Superior temporal gyrus (tissue), 1 donor: ENCODE measurements at regions not wholly inside any gene's neighbourhood (a gene's known extent, or its start where the extent isn't known, plus 50 kb on each side); places are given as distances from the start of the nearest gene placed in this dataset.

Experiments used
- DNase-seq: peaks from one replicate; pipeline ENCODE4 v3.0.0-alpha.2; 2016; ENCODE audit errors: extremely low spot score

DNA sequence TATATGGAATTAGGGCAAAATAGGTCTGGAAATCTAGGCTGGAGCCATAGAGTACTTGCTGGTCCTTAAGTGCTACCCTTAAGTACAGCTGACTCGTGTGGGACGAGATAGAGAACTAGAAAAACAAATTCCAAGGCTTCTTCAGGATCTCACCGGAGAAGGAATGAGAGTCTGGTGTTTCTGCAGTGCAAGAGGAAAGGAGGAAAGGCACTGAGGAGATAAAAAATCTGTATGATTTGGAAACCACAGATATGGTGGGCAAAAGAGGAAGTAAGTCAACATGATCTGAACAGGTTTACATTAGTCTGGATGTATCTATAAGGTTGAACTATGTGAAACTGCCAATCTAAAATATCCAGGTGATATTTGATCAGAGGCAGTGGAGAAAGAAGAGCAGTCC, 134.4 kb upstream of the SOX5 start:
- DNase-seq: no peak

DNA sequence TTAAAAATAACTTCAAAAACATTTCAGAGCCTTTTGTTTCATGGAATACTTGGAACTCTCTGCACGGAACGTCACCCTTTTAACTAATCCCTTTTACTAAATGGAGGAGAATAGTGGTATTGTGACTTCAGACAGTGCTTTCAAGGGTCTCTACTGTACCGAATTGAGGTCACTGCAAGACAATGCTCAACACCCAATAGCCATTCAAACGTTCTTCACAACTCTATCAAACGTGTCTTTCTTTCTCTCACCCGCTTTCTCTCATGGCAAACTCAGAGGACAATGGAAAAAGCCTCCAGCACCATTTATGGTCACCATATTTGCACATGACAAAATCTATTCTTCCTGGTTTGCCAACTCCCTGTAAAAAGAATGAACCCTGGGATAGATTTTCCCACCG, 132.1 kb upstream of the SOX5 start:
- no peak for DNase-seq

DNA sequence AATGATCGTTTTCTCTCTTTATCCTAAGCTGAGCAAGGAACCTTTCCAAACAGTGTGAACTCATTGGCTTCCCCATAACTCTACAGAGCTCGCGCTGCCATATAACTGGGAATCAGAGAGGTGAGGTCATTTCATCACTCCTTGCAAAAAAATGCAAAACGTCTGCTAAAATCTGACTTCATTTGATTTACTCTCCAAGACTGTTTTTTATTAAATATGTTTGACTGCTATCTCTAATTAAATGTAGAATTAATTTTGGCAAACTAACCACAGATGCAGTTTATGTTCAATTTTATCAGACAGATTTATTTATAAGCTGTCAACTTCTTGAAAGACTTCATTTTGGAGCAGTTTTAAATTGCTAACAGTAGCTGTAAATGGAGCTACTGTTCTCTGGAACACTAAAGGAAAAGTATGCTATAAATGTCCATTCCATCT, 131.6 kb upstream of the SOX5 start:
- DNase-seq: no peak

- no peak for DNase-seq
Measured at GRCh38 chr12:24080465-24080864, 131.0 kb upstream of the SOX5 start.

- DNase-seq: no peak
Measured at GRCh38 chr12:24079083-24079482, 129.6 kb upstream of the SOX5 start.

DNA sequence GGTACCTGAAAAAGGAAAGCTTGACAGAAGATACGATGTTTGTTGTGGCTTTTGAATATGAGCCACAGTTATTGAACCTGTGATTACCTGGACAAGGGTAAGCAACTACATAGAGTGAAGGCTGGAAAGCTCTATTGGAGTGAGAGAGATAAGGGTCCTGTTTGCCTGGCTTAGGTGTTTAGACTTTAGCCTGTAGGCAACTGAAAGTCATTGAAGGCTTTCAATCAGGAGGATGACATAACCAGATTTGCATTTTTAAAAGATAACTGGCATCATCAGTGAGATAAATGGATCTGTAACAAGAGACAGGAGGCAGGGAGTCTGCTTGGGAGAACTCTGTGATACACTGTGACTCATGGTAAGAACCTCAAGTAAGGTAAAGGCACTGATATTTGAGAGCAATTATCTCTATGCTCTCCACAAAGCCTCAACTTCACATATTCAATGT, 128.9 kb upstream of the SOX5 start:
- no peak for DNase-seq

DNA sequence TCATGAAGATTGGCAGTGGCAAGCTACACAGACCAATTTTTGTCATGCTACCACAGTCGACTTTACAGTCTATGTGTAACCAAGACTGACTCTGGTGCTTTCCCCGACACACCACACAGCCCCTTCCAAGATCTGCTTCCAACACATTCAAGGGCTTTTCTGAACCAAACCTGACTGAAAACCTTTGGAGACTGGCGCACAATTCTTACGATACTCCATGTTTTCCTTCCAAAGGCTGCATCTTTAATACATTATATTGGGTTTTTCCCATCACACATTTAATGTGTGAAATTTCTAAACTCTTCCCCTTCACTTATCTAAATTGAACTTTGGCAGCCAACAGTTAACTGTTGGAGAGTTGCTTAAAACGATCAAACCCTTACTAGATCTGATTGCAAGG, 127.7 kb upstream of the SOX5 start:
- DNase-seq: no peak

DNA sequence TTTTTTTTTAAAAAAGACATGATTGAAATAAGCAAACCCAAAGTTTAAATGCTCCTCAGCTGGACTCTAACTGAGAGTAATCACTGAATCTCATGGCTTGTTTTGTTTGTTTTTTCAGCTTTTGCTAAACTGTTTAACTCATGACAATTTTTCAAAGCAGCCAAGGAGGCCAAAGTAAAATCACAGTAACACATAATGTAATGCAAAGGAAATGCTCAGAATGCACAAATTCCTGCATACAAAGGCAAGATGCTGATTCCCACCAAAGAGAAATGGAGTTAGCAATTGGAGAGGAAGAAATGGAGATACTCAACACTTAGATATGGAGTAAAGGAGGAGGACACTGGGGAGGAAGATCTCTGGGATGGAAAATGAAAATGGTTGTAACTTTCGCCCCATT, 126.2 kb upstream of the SOX5 start:
- no peak for DNase-seq

- DNase-seq: no peak
Measured at GRCh38 chr12:24073170-24073810, 123.8 kb upstream of the SOX5 start.

- no peak for DNase-seq
Measured at GRCh38 chr12:24072302-24072701, 122.8 kb upstream of the SOX5 start.

DNA sequence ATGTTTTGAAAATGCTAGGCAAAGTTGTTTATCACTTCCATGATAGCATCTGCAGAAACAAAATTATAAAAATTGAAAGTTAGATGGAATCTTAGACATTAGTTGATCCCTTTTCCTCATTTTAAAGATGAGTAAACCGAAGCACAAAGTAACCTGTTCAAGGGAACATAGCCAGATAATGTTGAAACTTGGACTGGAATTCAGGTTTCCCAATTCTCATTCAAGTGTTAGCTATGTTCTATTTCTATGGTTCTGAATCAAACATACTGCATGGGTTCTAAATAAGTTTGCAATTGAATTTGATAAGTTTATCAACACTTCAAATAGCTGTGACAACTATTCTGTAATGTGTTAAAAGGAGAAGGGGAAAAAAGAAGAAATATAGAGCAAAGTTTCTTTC, 122.4 kb upstream of the SOX5 start:
- no peak for DNase-seq

- no peak for DNase-seq
Measured at GRCh38 chr12:24069532-24070395, 120.3 kb upstream of the SOX5 start.

DNA sequence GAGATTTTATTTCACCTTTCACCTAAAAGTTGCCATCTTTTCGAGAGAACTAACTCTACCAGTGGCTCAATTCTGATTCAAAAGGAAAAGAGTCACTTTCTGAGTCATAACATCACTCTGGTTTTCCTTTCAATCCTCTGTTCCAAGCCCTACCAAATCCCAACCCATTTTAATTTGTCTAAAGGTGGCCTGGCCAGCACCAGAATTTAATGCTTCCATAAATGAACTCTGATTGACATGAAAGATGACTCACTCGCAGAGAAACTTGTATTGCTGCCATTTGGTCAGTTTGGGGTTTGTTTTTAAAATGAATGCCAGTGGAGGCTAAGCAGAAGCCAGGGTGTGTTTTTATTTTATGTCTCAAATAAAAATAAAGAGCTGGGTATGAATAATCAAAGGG, 117.4 kb upstream of the SOX5 start:
- DNase-seq: no peak

DNA sequence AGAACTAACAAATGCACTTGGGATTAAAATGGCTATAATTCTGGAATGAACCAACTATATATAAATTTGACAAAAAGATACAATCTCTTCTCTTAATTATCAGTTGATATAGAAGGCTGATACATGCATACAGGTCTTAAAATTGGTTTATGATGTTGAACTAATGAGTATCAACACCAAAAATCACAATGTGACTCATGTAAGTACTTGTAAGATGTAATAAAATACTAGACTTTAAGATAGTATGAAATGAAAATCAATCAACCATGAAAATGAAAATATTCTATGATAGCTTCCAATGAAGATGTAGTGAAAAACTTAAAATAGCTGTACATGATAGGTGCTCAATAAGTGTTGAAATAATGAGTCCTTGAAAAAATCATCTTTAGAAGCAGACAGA, 116.6 kb upstream of the SOX5 start:
- no peak for DNase-seq

DNA sequence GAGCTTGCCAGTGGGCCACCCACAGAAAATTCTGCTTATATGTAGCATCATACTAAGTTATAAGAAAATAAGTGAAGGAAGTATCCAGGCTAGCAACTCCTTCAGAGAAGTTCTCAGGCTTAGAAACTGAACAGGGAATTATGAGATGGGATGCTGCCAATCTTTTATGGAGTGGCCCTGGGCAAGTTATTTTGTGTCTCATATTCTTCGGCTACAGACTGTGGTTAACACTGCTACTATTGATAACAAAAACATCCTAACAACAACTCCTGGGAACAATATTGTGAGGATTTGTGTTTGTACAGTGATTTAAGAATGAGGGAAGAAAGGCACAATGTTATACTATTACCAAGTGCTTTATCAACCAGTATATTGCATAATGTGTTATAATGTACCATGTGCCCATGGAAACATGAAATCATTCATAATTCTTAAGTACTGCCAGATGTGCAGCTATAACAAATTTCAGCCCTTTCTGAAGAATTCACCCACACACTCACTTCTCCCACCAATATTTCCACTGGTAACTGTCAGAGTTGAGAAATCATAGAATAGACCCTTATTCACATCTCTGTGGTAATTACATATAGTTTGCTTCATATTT, 113.3 kb upstream of the SOX5 start:
- no peak for DNase-seq

- DNase-seq: no peak
Measured at GRCh38 chr12:24060089-24060488, 110.6 kb upstream of the SOX5 start.

DNA sequence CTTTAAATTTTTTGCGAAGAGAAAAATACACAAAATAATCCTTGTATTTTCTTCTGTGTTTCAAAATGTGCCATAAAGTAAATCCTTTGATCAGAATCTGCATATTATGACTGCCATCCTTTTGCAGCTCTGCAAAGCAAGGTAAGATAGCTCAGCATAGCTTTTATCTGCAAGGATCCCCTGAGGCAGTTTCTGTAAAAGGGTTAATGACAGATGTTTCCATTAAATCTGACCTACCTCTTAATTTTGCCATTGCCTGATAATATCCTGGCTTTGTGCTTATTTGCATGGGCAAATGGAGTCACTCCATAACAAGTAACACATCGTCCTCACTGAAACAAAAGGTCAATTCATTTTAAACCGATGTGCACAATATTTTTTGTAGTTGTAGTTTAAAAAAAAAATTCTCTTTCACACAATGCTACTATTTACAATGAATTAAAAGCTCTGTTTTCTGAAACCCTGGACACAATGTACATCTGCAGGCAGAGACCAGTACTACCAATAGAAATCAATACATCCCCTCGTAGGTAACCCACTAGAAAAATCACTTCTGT, 108.5 kb upstream of the SOX5 start:
- DNase-seq: no peak

GRCh38 chr12:24055747-24056146, 106.3 kb upstream of the SOX5 start:
- DNase-seq: no peak

GRCh38 chr12:24054416-24054815, 104.9 kb upstream of the SOX5 start:
- DNase-seq: no peak

DNA sequence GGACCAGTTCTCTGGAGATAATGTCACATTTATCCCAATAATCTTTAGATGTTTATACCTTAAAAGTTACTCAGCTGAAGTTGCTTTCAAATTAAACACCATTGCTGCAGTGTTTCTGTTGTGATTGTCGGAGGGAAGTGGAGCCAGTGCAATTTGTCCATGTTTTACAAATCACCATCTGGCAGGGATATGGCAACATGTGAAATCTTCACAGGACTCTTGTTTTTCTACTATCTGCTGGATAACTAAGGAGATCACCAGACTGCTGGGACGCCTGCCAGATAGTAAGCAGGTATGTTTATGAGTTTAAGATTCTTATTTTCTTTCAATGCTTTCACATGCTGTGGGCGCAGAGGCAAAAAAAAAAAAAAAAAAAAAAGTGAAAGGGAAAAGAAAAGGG, 100.3 kb upstream of the SOX5 start:
- DNase-seq: no peak

DNA sequence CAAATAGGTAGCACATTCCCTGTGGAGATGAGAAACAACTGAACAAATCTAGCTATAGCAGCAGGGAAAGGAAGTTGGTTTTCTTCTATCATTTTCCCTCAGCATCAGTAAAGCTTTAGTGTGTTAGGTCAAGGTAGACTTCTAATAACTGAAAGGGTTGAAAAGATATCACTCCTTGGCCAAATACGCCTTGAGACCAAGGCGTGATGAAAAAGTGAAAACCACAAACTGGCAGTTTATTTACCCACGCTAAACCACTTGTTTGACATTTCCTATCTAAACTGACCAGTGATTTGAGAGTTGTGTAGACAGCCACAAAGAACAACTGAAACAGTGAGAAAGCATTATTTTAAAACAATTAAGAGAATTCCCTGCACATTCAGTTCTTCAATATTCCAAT, 99.6 kb upstream of the SOX5 start:
- no peak for DNase-seq

- no peak for DNase-seq
Measured at GRCh38 chr12:24048446-24048845, 99.0 kb upstream of the SOX5 start.

DNA sequence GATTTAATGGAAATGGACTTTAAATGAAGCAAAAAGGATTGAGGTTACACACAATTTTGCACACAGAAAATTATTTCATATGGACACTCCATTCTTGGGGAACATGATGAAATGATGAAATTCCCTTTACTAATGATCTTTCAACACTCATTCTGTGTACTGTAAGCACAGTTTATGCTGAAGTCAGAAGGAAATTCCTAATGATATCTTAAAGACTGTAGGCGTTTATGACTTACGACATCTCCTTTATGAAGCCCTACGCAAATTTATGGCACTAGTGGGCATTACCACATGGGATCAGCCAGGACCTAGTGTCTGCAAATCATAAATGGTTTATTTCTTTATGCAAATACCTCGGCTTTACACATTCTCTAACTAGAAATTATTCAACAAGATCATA, 97.9 kb upstream of the SOX5 start:
- no peak for DNase-seq
